ENCODE measurements at regions not wholly inside any gene's neighbourhood (a gene's known extent, or its start where the extent isn't known, plus 50 kb on each side); places are given as distances from the start of the nearest gene placed in this dataset.

GRCh38 chr14:44658389-44658696 is 151.3 kb upstream of the FSCB start:
- no peak for TF ChIP-seq CTCF (conservative IDR thresholded peaks at IDR 0.05; ENCODE audit: low read length)
- TF ChIP-seq EZH2phosphoT487 (IDR thresholded peaks at IDR 0.05; ENCODE audit: borderline replicate concordance, low read depth, low read length) = no peak

All from OCI-LY7 (cell line).